HG03139 (cell line): ENCODE measurements at regions not wholly inside any gene's neighbourhood (a gene's known extent, or its start where the extent isn't known, plus 50 kb on each side); places are given as distances from the start of the nearest gene placed in this dataset.

Source experiments
- ATAC-seq: cut with Tn5 transposase; IDR thresholded peaks from one replicate; pipeline ENCODE4 v1.9.1; 2021; ENCODE audit not compliant: unreplicated experiment

GRCh38 chr16:9185381-9185780, 93.9 kb downstream of the HAPSTR1 start:
- ATAC-seq, result no peak

- no peak for ATAC-seq
Observed at GRCh38 chr16:9186061-9186460, 94.6 kb downstream of the HAPSTR1 start.

GRCh38 chr16:9188721-9189120, 97.3 kb downstream of the HAPSTR1 start:
- no peak for ATAC-seq

- ATAC-seq, result no peak
Observed at GRCh38 chr16:9191274-9191850, 99.9 kb downstream of the HAPSTR1 start.

- ATAC-seq, result no peak
Observed at GRCh38 chr16:9192746-9193145, 101.3 kb downstream of the HAPSTR1 start.

GRCh38 chr16:9195287-9195686, 103.8 kb downstream of the HAPSTR1 start:
- ATAC-seq, result no peak

- no peak for ATAC-seq
Observed at GRCh38 chr16:9197957-9198661, 106.7 kb downstream of the HAPSTR1 start.

GRCh38 chr16:9199311-9199710, 107.9 kb downstream of the HAPSTR1 start:
- no peak for ATAC-seq

- ATAC-seq, result no peak
Observed at GRCh38 chr16:9199751-9200150, 108.3 kb downstream of the HAPSTR1 start.

- ATAC-seq, result no peak
Observed at GRCh38 chr16:9203956-9204355, 112.5 kb downstream of the HAPSTR1 start.

GRCh38 chr16:9205661-9206060, 114.2 kb downstream of the HAPSTR1 start:
- no peak for ATAC-seq

GRCh38 chr16:9206156-9206555, 114.7 kb downstream of the HAPSTR1 start:
- no peak for ATAC-seq

- no peak for ATAC-seq
Observed at GRCh38 chr16:9212621-9213020, 121.2 kb downstream of the HAPSTR1 start.

GRCh38 chr16:9219813-9220212, 128.4 kb downstream of the HAPSTR1 start:
- ATAC-seq, result no peak

GRCh38 chr16:9225527-9226316, 134.3 kb downstream of the HAPSTR1 start:
- no peak for ATAC-seq

- ATAC-seq, result no peak
Observed at GRCh38 chr16:9226924-9227323, 135.5 kb downstream of the HAPSTR1 start.

- no peak for ATAC-seq
Observed at GRCh38 chr16:9231039-9231438, 139.6 kb downstream of the HAPSTR1 start.

- ATAC-seq, result no peak
Observed at GRCh38 chr16:9232102-9232770, 140.8 kb downstream of the HAPSTR1 start.

- ATAC-seq, result no peak
Observed at GRCh38 chr16:9235867-9236266, 144.4 kb downstream of the HAPSTR1 start.

GRCh38 chr16:9236319-9236718, 144.9 kb downstream of the HAPSTR1 start:
- ATAC-seq, result no peak

GRCh38 chr16:9238346-9238745, 146.9 kb downstream of the HAPSTR1 start:
- no peak for ATAC-seq

GRCh38 chr16:9241177-9241576, 149.7 kb downstream of the HAPSTR1 start:
- no peak for ATAC-seq
